PC-9 (cell line): ENCODE measurements at regions not wholly inside any gene's neighbourhood (a gene's known extent, or its start where the extent isn't known, plus 50 kb on each side); places are given as distances from the start of the nearest gene placed in this dataset.

Source experiments
- EZH2 ChIP-seq: fragments of 200-600 bp; sonication (generic); IDR thresholded peaks from 2 replicates; pipeline ENCODE4 v1.8.0; 2017; ENCODE audit warnings: antibody characterized with exemption, low read depth
- TF ChIP-seq, protein P1 (sequence below): fragments of 200-600 bp; sonication (generic); conservative IDR thresholded peaks from 2 replicates; pipeline ENCODE4 v1.6.1; 2017; ENCODE audit warnings: mixed run types, antibody characterized with exemption, mild to moderate bottlenecking, moderate library complexity

- TF ChIP-seq, protein P1, sequence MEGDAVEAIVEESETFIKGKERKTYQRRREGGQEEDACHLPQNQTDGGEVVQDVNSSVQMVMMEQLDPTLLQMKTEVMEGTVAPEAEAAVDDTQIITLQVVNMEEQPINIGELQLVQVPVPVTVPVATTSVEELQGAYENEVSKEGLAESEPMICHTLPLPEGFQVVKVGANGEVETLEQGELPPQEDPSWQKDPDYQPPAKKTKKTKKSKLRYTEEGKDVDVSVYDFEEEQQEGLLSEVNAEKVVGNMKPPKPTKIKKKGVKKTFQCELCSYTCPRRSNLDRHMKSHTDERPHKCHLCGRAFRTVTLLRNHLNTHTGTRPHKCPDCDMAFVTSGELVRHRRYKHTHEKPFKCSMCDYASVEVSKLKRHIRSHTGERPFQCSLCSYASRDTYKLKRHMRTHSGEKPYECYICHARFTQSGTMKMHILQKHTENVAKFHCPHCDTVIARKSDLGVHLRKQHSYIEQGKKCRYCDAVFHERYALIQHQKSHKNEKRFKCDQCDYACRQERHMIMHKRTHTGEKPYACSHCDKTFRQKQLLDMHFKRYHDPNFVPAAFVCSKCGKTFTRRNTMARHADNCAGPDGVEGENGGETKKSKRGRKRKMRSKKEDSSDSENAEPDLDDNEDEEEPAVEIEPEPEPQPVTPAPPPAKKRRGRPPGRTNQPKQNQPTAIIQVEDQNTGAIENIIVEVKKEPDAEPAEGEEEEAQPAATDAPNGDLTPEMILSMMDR, result no peak
- no peak for TF ChIP-seq EZH2
Measured at GRCh38 chr6:112911959-112912358, 564.8 kb downstream of the RFPL4B start.
